HUES6 (cell line): ENCODE measurements at regions not wholly inside any gene's neighbourhood (a gene's known extent, or its start where the extent isn't known, plus 50 kb on each side); places are given as distances from the start of the nearest gene placed in this dataset.

ENCODE experiments used
- H3K27ac ChIP-seq: 2 replicates; pipeline ENCODE4 v1.7.0; 2013; ENCODE audit warnings: low read depth, mild to moderate bottlenecking, low read length, inconsistent platforms
- H3K27me3 ChIP-seq: 2 replicates; pipeline ENCODE4 v1.6.1; 2013; ENCODE audit warnings: low read length; ENCODE audit not compliant: control insufficient read depth, insufficient read depth
- H3K36me3 ChIP-seq: 2 replicates; pipeline ENCODE4 v1.6.1; 2013; ENCODE audit warnings: low read length; ENCODE audit not compliant: control insufficient read depth, insufficient read depth
- H3K4me1 ChIP-seq: 2 replicates; pipeline ENCODE4 v1.6.1; 2013; ENCODE audit warnings: low read length; ENCODE audit not compliant: control insufficient read depth, insufficient read depth
- H3K4me3 ChIP-seq: 2 replicates; pipeline ENCODE4 v1.5.1; 2013; ENCODE audit warnings: low read depth, low read length
- H3K9ac ChIP-seq: one replicate; pipeline ENCODE4 v1.6.1; 2013; ENCODE audit warnings: mild to moderate bottlenecking, low read length
- H3K9me3 ChIP-seq: 2 replicates; pipeline ENCODE4 v1.6.1; 2013; ENCODE audit warnings: low read depth, low read length; ENCODE audit not compliant: control insufficient read depth, insufficient read depth

DNA sequence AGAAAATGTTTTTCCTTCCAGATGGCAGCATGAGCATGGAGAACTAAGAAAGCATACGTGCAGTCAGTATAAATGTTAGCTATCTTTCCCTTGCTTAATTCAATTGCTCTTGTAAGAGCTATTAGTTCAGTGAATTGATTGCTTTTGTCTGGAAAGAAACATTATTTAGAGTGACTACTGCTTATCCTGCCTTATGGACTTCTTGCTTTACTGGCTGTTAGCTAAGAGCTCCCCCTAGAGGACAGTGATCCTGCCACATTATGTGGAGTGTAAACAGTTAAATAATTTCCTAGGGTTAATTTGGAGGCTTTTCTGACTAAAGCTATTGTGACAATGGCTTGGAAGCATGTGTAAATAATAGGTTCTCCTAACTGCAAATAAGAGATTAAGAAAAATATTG, 1402.4 kb downstream of the FAM133A start:
- H3K4me1 ChIP-seq, result peaks cover 16% of the 10 kb centered on the region
- no peak overlapping the region for H3K27ac ChIP-seq
- H3K36me3 ChIP-seq, result peaks cover 6% of the 10 kb centered on the region; the same call in 1 of the 2 replicates
- peaks cover 18% of the 10 kb centered on the region; the same call in 1 of the 2 replicates for H3K9me3 ChIP-seq
- H3K9ac ChIP-seq, result no peak overlapping the region
- no peak overlapping the region for H3K4me3 ChIP-seq
- no peaks in the 10 kb centered on the region for H3K27me3 ChIP-seq

DNA sequence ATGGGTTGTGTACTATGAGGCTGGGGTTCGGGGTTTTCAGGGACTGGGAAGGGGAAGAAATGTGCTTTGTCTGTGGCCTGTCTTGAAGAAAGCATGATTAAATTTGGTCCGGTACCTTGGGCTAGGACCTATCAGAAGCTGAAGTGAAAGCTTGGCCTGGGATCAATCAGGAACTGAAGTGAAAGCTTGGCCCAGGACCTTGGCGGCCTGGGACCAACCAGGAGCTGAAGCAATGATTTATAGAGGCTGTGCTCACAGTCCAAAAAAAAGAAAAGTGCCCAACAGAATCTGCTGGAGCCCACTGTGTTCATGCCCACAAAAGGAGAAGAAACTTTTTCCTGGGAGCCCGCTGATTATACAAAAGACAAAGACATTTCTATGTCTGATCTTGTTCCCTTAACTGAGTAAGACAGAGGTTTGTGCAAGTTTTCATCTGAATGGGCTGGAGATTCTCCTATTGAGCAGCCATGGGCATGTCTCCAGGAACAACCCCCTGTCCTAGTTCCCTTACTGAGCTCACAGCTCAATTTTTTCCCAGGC, 1427.9 kb downstream of the FAM133A start:
- Histone ChIP-seq H3K9me3 (peaks cover 8% of the 10 kb centered on the region), H3K27me3 (no peaks in the 10 kb centered on the region), H3K27ac (no peak overlapping the region), H3K36me3 (no peaks in the 10 kb centered on the region), H3K4me3 (no peak overlapping the region), H3K4me1 (no peaks in the 10 kb centered on the region), H3K9ac (no peak overlapping the region)

DNA sequence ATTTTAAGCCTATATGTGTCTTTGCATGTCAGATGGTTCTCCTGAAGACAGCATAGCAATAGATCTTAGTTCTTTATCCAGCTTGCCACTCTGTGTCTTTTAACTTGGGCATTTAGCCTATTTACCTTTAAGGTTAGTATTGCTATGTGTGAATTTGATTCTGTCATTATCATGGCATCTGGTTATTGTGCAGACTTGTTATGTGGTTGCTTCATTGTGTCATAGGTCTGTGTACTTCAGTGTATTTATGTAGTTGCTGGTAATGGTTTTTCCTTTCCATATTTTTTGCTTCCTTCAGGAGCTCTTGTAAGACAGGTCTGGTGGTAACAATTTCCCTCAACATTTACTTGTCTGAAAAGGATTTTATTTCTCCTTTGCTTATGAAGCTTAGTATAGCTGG, 1443.5 kb downstream of the FAM133A start:
- Histone ChIP-seq H3K4me1 (no peaks in the 10 kb centered on the region), H3K9ac (no peak overlapping the region), H3K27me3 (no peaks in the 10 kb centered on the region), H3K9me3 (peaks cover 31% of the 10 kb centered on the region), H3K27ac (no peak overlapping the region), H3K36me3 (no peaks in the 10 kb centered on the region), H3K4me3 (no peak overlapping the region)

DNA sequence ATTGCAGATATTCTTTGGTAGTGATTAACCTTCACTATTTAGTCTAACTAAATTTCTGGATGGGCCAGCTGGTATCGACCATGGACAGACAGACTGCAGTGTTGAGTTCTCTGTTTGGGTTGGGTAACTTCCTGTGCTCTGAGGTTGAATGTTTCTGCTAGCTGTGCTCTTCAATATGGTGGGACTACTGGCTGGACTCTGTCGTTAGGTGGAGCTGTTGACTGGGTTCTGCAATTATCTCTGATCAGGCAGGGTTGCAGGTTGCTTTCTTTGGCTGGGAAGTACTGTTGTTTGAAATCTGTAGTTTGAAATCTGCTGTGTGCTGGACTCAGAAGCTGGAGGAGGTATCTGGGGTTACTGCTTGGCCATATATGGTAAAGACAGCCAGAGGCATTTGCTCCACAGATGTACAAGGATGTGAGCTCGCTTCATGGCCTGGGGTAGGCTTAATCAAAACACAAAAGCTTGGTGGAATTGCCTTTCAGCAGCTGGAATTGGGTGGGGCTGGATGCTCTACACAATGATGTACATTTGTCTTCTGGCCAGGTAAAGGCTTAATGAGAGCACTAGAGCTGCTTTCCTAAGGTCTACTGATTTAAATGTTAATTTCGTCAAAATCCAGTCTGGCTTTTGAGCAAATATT, 1472.0 kb downstream of the FAM133A start:
- Histone ChIP-seq H3K4me1 (no peaks in the 10 kb centered on the region; the same call in 1 of the 2 replicates), H3K36me3 (no peaks in the 10 kb centered on the region), H3K9me3 (0 out of 2 replicates have a peak, but pooled peaks cover 3% of the 10 kb centered on the region), H3K4me3 (no peak overlapping the region), H3K27me3 (no peaks in the 10 kb centered on the region), H3K9ac (no peak overlapping the region), H3K27ac (no peak overlapping the region)

DNA sequence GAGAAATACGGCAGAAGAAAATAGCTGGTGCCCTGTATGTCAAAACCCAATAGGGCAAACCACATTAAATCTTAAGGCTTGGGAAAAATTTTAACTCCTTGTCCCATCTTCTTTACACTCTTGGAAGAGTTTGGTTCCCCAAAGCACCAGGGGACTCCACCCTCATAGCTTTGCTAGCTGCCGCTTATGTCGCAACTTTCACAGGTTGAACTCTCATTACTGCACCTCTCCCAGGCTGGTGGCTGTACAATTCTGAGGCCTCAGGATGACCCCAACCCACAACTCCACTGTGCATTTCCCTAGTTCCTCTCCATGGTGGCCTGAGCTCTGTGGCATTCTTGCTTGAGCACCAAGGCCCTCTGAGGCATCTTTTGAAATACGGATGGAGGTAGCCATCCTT, 1478.8 kb downstream of the FAM133A start:
- H3K9me3 ChIP-seq, result no peaks in the 10 kb centered on the region
- no peak overlapping the region for H3K27ac ChIP-seq
- H3K4me1 ChIP-seq, result no peaks in the 10 kb centered on the region
- no peaks in the 10 kb centered on the region for H3K36me3 ChIP-seq
- no peaks in the 10 kb centered on the region for H3K27me3 ChIP-seq
- H3K4me3 ChIP-seq, result no peak overlapping the region
- H3K9ac ChIP-seq, result no peak overlapping the region

DNA sequence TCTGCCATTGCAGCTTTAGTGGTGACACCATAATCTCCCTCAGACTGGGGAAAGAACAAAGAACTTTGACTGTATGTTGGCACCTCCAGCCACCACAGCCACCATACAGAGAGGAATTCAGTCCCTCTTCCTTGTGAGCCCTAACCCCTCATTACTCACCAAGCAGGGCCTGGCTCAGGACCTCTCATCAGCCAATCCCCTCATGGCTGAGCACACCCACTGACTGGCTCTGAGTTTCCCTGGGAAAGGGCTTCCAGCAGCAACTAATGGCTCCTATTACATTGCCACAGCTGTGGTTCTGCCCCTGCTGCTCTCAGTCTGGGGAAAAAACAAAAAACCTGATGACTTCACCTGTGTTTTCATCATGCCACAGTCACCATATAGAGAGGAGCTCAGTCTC, 1482.6 kb downstream of the FAM133A start:
- Histone ChIP-seq H3K36me3 (no peaks in the 10 kb centered on the region), H3K4me3 (no peak overlapping the region), H3K4me1 (no peaks in the 10 kb centered on the region), H3K9me3 (0 out of 2 replicates have a peak, but pooled peaks cover 2% of the 10 kb centered on the region), H3K27me3 (no peaks in the 10 kb centered on the region), H3K27ac (no peak overlapping the region), H3K9ac (no peak overlapping the region)
